HCT116 (cell line): ENCODE measurements at regions not wholly inside any gene's neighbourhood (a gene's known extent, or its start where the extent isn't known, plus 50 kb on each side); places are given as distances from the start of the nearest gene placed in this dataset.

Experiments used
- ATAC-seq: fragments of 200-7000 bp; cut with Tn5 transposase; 2 replicates; pipeline ENCODE4 v1.9.1; 2020; ENCODE audit warnings: mild to moderate bottlenecking, moderate library complexity
- BruUV-seq: library from RNA; stranded (reverse); fragments of 400-500 nt; replicated peaks from 2 replicates; lab custom pipeline; 2021; lab: Mats Ljungman, UMichigan
- CTCF ChIA-PET: fragments of 300-600 bp; sonication (Branson Sonifier 250); formaldehyde crosslinking; loops from one replicate; lab custom pipeline; 2021; ENCODE audit warnings: antibody characterized with exemption; lab: Charles Lee
- POLR2A ChIA-PET: fragments of 300-600, 350-600 bp; sonication (Branson Sonifier 250); formaldehyde crosslinking; loops from one replicate; lab custom pipeline; 2021; ENCODE audit warnings: antibody characterized with exemption; lab: Charles Lee
- RAD21 ChIA-PET, 2 experiments: fragments of 300-600 bp; sonication (Branson Sonifier 250); formaldehyde crosslinking; loops; one replicate each; lab custom pipeline; 2023; ENCODE audit warnings: low total read pairs in 2 of 2; ENCODE audit not compliant: uncharacterized antibody in 2 of 2, unreplicated experiment in 2 of 2, low non-redundant PET in 1 of 2; lab: Charles Lee
- DNase-seq: peaks from one replicate; pipeline ENCODE4 v3.0.0-alpha.2; 2010; ENCODE audit warnings: low read depth, low spot score
- H2AFZ ChIP-seq: fragments of 200-600 bp; shearing (Covaris generic), sonication (generic); 2 replicates; pipeline ENCODE4 v1.6.1; 2017; ENCODE audit warnings: low read depth, mixed run types, mixed read lengths, antibody characterized with exemption, low read length; ENCODE audit not compliant: poor library complexity, severe bottlenecking
- H3K27ac ChIP-seq: 2 replicates; pipeline ENCODE4 v1.5.1; 2012; ENCODE audit warnings: low read depth, low read length
- H3K27me3 ChIP-seq: fragments of 200-600 bp; sonication (generic); 2 replicates; pipeline ENCODE4 v1.6.1; 2016; ENCODE audit warnings: mixed run types, low read length, mixed read lengths; ENCODE audit not compliant: insufficient read depth
- H3K36me3 ChIP-seq, 2 experiments: fragments of 200-500 bp in 1 of 2; fragments of 200-600 bp in 1 of 2; sonication (Bioruptor generic) in 1 of 2; sonication (generic) in 1 of 2; 2 replicates each; pipeline versions ENCODE4 v1.5.1 to v1.6.1; 2014 to 2016; ENCODE audit warnings: low read length in 2 of 2, inconsistent platforms in 1 of 2, mixed read lengths in 1 of 2, mixed run types in 1 of 2; ENCODE audit not compliant: insufficient read depth in 2 of 2, control insufficient read depth in 1 of 2
- H3K4me1 ChIP-seq, 2 experiments: fragments of 200-600 bp in 1 of 2; sonication (generic) in 1 of 2; 2 replicates each; pipeline versions ENCODE4 v1.5.1 to v1.6.1; 2012 to 2017; ENCODE audit warnings: low read length in 2 of 2, inconsistent platforms in 1 of 2, mild to moderate bottlenecking in 1 of 2, mixed read lengths in 1 of 2, mixed run types in 1 of 2, moderate library complexity in 1 of 2; ENCODE audit not compliant: insufficient read depth in 2 of 2, control insufficient read depth in 1 of 2
- H3K4me2 ChIP-seq: fragments of 200-600 bp; sonication (generic); 2 replicates; pipeline ENCODE4 v1.6.1; 2017; ENCODE audit warnings: mixed run types, low read length, mixed read lengths
- H3K4me3 ChIP-seq, 2 experiments: fragments of 200-600 bp in 1 of 2; sonication (generic) in 1 of 2; replicated peaks in 1 of 2; 2 replicates each; pipeline ENCODE4 v1.5.1; 2011 to 2016; ENCODE audit warnings: low read length in 2 of 2, control low read depth in 1 of 2, low read depth in 1 of 2, mild to moderate bottlenecking in 1 of 2, mixed read lengths in 1 of 2, mixed run types in 1 of 2
- H3K79me2 ChIP-seq: fragments of 200-600 bp; sonication (generic); 2 replicates; pipeline ENCODE4 v1.6.1; 2017; ENCODE audit warnings: mild to moderate bottlenecking, mixed run types, low read length, moderate library complexity, mixed read lengths; ENCODE audit not compliant: insufficient read depth
- H3K9ac ChIP-seq: fragments of 200-600 bp; sonication (generic); 2 replicates; pipeline ENCODE4 v1.6.1; 2016; ENCODE audit warnings: low read length, mixed read lengths
- H3K9me2 ChIP-seq: fragments of 200-600 bp; sonication (generic), shearing (Covaris generic); 2 replicates; pipeline ENCODE4 v1.6.1; 2017; ENCODE audit warnings: mixed run types, mild to moderate bottlenecking, moderate library complexity; ENCODE audit not compliant: insufficient read depth
- H3K9me3 ChIP-seq, 2 experiments: fragments of 200-500 bp in 1 of 2; fragments of 200-600 bp in 1 of 2; sonication (Bioruptor generic) in 1 of 2; sonication (generic) in 1 of 2; 2 replicates each; pipeline ENCODE4 v1.6.1; 2014 to 2017; ENCODE audit warnings: low read length in 2 of 2, mixed read lengths in 2 of 2, inconsistent platforms in 1 of 2, low read depth in 1 of 2, mild to moderate bottlenecking in 1 of 2, mixed run types in 1 of 2, moderate library complexity in 1 of 2; ENCODE audit not compliant: control insufficient read depth in 1 of 2, insufficient read depth in 1 of 2
- H4K20me1 ChIP-seq: fragments of 200-600 bp; sonication (generic), shearing (Covaris generic); 2 replicates; pipeline ENCODE4 v1.6.1; 2017; ENCODE audit warnings: mixed run types, mild to moderate bottlenecking, moderate library complexity; ENCODE audit not compliant: insufficient read depth
- ELF1 ChIP-seq: IDR thresholded peaks from 2 replicates; pipeline ENCODE4 v1.6.1; 2012; ENCODE audit warnings: low read depth, borderline replicate concordance
- EZH2 ChIP-seq: fragments of 200-600 bp; sonication (generic); IDR thresholded peaks from 2 replicates; pipeline ENCODE4 v1.6.1; 2017; ENCODE audit warnings: antibody characterized with exemption, mixed run types
- FOSL1 ChIP-seq: IDR thresholded peaks from 2 replicates; pipeline ENCODE4 v1.6.1; 2012; ENCODE audit warnings: low read depth
- POLR2A ChIP-seq: IDR thresholded peaks from 2 replicates; pipeline ENCODE4 v1.7.0; 2011; ENCODE audit warnings: borderline replicate concordance; ENCODE audit not compliant: insufficient read depth, insufficient read length; ENCODE audit errors: extremely low read depth
- RAD21 ChIP-seq: IDR thresholded peaks from 2 replicates; pipeline ENCODE4 v1.6.1; 2012; ENCODE audit warnings: low read depth, mild to moderate bottlenecking
- SP1 ChIP-seq: IDR thresholded peaks from 2 replicates; pipeline ENCODE4 v1.6.1; 2012; ENCODE audit warnings: low read depth
- TCF7L2 ChIP-seq: IDR thresholded peaks from 2 replicates; pipeline ENCODE4 v1.7.0; 2011; ENCODE audit warnings: borderline replicate concordance, inconsistent platforms; ENCODE audit not compliant: insufficient read depth, insufficient read length; ENCODE audit errors: extremely low read depth
- YY1 ChIP-seq: IDR thresholded peaks from 2 replicates; pipeline ENCODE4 v1.6.1; 2011; ENCODE audit warnings: low read length, low read depth, moderate library complexity, mild to moderate bottlenecking; ENCODE audit not compliant: insufficient replicate concordance; ENCODE audit errors: extremely low read depth
- ZNF274 ChIP-seq: fragments of 200-500 bp; sonication (Bioruptor generic); IDR thresholded peaks from 2 replicates; pipeline ENCODE4 v1.6.1; 2014; ENCODE audit warnings: mild to moderate bottlenecking, low read depth, low read length, inconsistent platforms
- intact Hi-C: fragments of 100-400 bp; cut with micrococcal nuclease; formaldehyde crosslinking; loops from 2 replicates; pipeline ENCODE4 v1.10.0; 2022
- TF ChIP-seq, protein P1 (sequence below): IDR thresholded peaks from 2 replicates; pipeline ENCODE4 v1.6.1; 2012
- TF ChIP-seq, protein P2 (sequence below): IDR thresholded peaks from 2 replicates; pipeline ENCODE4 v1.6.1; 2012
- TF ChIP-seq, protein P3 (sequence below): IDR thresholded peaks from 2 replicates; pipeline ENCODE4 v1.6.1; 2011; ENCODE audit warnings: mild to moderate bottlenecking, low read length, moderate library complexity; ENCODE audit not compliant: insufficient replicate concordance; ENCODE audit errors: extremely low read depth
- TF ChIP-seq, protein P4 (sequence below): IDR thresholded peaks from 2 replicates; pipeline ENCODE4 v1.6.1; 2012; ENCODE audit warnings: low read depth

DNA sequence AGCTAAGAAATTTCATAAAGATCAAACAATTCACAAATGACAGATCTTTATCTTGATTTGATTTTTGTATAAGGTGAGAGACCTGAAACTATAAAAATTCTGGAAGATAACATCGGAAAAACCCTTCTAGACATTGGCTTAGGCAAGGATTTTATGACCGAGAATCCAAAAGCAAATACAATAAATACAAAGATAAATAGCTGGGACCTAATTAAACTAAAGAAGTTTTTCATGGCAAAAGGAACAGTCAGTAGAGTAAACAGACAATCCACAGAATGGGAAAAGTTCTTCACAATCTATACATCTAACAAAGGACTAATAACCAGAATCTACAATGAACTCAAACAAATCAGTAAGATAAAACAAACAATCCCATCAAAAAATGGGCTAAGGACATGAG lies 116.9 kb upstream of the BCHE start:
- H3K4me1 ChIP-seq = no peaks in the 10 kb centered on the region
- no peak for ATAC-seq
- TF ChIP-seq EZH2 (no peak), FOSL1 (no peak)
- TF ChIP-seq, protein P1, sequence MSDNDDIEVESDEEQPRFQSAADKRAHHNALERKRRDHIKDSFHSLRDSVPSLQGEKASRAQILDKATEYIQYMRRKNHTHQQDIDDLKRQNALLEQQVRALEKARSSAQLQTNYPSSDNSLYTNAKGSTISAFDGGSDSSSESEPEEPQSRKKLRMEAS = no peak
- H4K20me1 ChIP-seq = no peaks in the 10 kb centered on the region
- no peak overlapping the region for H3K4me2 ChIP-seq
- H3K79me2 ChIP-seq = no peaks in the 10 kb centered on the region
- POLR2A ChIA-PET = no interaction called here
- RAD21 ChIA-PET = no interaction called here
- H2AFZ ChIP-seq = no peak overlapping the region
- no peaks in the 10 kb centered on the region for H3K36me3 ChIP-seq
- no TSS peak for BruUV-seq
- no peak overlapping the region for H3K4me3 ChIP-seq
- no peaks in the 10 kb centered on the region for H3K9me2 ChIP-seq
- no peak overlapping the region for H3K9ac ChIP-seq
- intact Hi-C loops = no loop called here
- CTCF ChIA-PET = no interaction called here
- no peaks in the 10 kb centered on the region for H3K9me3 ChIP-seq
- DNase-seq = no peak
- H3K27ac ChIP-seq = no peak overlapping the region
- H3K27me3 ChIP-seq = no peaks in the 10 kb centered on the region

- Histone ChIP-seq H3K9me2 (no peaks in the 10 kb centered on the region), H3K79me2 (no peaks in the 10 kb centered on the region), H3K4me2 (no peak overlapping the region), H2AFZ (no peak overlapping the region), H3K27ac (no peak overlapping the region)
- BruUV-seq = no TSS peak
- intact Hi-C loops = no loop called here
- TF ChIP-seq, protein P2, sequence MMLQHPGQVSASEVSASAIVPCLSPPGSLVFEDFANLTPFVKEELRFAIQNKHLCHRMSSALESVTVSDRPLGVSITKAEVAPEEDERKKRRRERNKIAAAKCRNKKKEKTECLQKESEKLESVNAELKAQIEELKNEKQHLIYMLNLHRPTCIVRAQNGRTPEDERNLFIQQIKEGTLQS = no peak
- no peak for TF ChIP-seq POLR2A
- TF ChIP-seq EZH2 = no peak
- TF ChIP-seq, protein P3, sequence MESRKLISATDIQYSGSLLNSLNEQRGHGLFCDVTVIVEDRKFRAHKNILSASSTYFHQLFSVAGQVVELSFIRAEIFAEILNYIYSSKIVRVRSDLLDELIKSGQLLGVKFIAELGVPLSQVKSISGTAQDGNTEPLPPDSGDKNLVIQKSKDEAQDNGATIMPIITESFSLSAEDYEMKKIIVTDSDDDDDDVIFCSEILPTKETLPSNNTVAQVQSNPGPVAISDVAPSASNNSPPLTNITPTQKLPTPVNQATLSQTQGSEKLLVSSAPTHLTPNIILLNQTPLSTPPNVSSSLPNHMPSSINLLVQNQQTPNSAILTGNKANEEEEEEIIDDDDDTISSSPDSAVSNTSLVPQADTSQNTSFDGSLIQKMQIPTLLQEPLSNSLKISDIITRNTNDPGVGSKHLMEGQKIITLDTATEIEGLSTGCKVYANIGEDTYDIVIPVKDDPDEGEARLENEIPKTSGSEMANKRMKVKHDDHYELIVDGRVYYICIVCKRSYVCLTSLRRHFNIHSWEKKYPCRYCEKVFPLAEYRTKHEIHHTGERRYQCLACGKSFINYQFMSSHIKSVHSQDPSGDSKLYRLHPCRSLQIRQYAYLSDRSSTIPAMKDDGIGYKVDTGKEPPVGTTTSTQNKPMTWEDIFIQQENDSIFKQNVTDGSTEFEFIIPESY = no peak
- TF ChIP-seq ELF1 = no peak
- no peak for TF ChIP-seq RAD21
- TF ChIP-seq, protein P4, sequence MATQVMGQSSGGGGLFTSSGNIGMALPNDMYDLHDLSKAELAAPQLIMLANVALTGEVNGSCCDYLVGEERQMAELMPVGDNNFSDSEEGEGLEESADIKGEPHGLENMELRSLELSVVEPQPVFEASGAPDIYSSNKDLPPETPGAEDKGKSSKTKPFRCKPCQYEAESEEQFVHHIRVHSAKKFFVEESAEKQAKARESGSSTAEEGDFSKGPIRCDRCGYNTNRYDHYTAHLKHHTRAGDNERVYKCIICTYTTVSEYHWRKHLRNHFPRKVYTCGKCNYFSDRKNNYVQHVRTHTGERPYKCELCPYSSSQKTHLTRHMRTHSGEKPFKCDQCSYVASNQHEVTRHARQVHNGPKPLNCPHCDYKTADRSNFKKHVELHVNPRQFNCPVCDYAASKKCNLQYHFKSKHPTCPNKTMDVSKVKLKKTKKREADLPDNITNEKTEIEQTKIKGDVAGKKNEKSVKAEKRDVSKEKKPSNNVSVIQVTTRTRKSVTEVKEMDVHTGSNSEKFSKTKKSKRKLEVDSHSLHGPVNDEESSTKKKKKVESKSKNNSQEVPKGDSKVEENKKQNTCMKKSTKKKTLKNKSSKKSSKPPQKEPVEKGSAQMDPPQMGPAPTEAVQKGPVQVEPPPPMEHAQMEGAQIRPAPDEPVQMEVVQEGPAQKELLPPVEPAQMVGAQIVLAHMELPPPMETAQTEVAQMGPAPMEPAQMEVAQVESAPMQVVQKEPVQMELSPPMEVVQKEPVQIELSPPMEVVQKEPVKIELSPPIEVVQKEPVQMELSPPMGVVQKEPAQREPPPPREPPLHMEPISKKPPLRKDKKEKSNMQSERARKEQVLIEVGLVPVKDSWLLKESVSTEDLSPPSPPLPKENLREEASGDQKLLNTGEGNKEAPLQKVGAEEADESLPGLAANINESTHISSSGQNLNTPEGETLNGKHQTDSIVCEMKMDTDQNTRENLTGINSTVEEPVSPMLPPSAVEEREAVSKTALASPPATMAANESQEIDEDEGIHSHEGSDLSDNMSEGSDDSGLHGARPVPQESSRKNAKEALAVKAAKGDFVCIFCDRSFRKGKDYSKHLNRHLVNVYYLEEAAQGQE = no peak
- TF ChIP-seq ZNF274 = no peak
- TF ChIP-seq, protein P1 = no peak
- TF ChIP-seq SP1 = no peak
- TF ChIP-seq YY1 = no peak
- TF ChIP-seq TCF7L2 = no peak
- TF ChIP-seq, all 23 proteins: peak for 0
- H3K27me3 ChIP-seq = no peaks in the 10 kb centered on the region
- no peaks in the 10 kb centered on the region for H3K4me1 ChIP-seq
- H3K9ac ChIP-seq = no peak overlapping the region
- no peaks in the 10 kb centered on the region for H4K20me1 ChIP-seq
- RAD21 ChIA-PET = no interaction called here
- H3K9me3 ChIP-seq = no peaks in the 10 kb centered on the region
- no peak overlapping the region for H3K4me3 ChIP-seq
- POLR2A ChIA-PET = no interaction called here
- no peak for ATAC-seq
- H3K36me3 ChIP-seq = no peaks in the 10 kb centered on the region
- DNase-seq = no peak
- CTCF ChIA-PET = no interaction called here
Observed at GRCh38 chr3:165946360-165946759, 109.1 kb upstream of the BCHE start.
